Smooth muscle cell (in vitro differentiated cells): ENCODE measurements at regions not wholly inside any gene's neighbourhood (a gene's known extent, or its start where the extent isn't known, plus 50 kb on each side); places are given as distances from the start of the nearest gene placed in this dataset.

Experiments
- DNase-seq: peaks from one replicate; lab custom pipeline; 2025; ENCODE audit not compliant: unreplicated experiment; lab: John Stamatoyannopoulos, UW
- H2AFZ ChIP-seq: fragments of 200-600 bp; sonication (generic); 2 replicates; pipeline ENCODE4 v1.6.0; 2016; ENCODE audit warnings: antibody characterized with exemption, low read depth, mild to moderate bottlenecking
- H3F3A ChIP-seq: fragments of 200-600 bp; sonication (generic); 2 replicates; pipeline ENCODE4 v1.6.0; 2017; ENCODE audit warnings: antibody characterized with exemption, low read depth
- H3K27ac ChIP-seq: fragments of 200-600 bp; sonication (generic); 2 replicates; pipeline ENCODE4 v1.5.1; 2016; ENCODE audit warnings: low read depth, mild to moderate bottlenecking
- H3K27me3 ChIP-seq: fragments of 200-600 bp; sonication (generic); 2 replicates; pipeline ENCODE4 v1.6.1; 2016; ENCODE audit warnings: low read depth, mild to moderate bottlenecking
- H3K36me3 ChIP-seq: fragments of 200-600 bp; sonication (generic); 2 replicates; pipeline ENCODE4 v1.5.1; 2016; ENCODE audit warnings: low read depth
- H3K4me1 ChIP-seq: fragments of 200-600 bp; sonication (generic); 2 replicates; pipeline ENCODE4 v1.5.1; 2016; ENCODE audit warnings: low read depth
- H3K4me2 ChIP-seq: fragments of 200-600 bp; sonication (generic); 2 replicates; pipeline ENCODE4 v1.6.0; 2016; ENCODE audit warnings: mild to moderate bottlenecking
- H3K4me3 ChIP-seq: fragments of 200-600 bp; sonication (generic); 2 replicates; pipeline ENCODE4 v1.5.1; 2016; ENCODE audit warnings: mild to moderate bottlenecking
- H3K79me2 ChIP-seq: fragments of 200-600 bp; sonication (generic); 2 replicates; pipeline ENCODE4 v1.6.0; 2016; ENCODE audit warnings: low read depth, mild to moderate bottlenecking
- H3K9ac ChIP-seq: fragments of 200-600 bp; sonication (generic); 2 replicates; pipeline ENCODE4 v1.6.0; 2016; ENCODE audit warnings: low read depth
- H3K9me3 ChIP-seq: fragments of 200-600 bp; sonication (generic); replicated peaks from 2 replicates; pipeline ENCODE4 v1.5.1; 2016; ENCODE audit warnings: low read depth
- H4K20me1 ChIP-seq: fragments of 200-600 bp; sonication (generic); 2 replicates; pipeline ENCODE4 v1.6.0; 2016; ENCODE audit warnings: low read depth
- WGBS: methylation state at CpG from one replicate; pipeline ENCODE4 v1.1.7; 2016; ENCODE audit warnings: low lambda C conversion rate; 5-methylcytosine and 5-hydroxymethylcytosine counted together
- TF ChIP-seq, protein P1 (sequence below): fragments of 200-600 bp; sonication (generic); IDR thresholded peaks from 2 replicates; pipeline ENCODE4 v1.5.1; 2017; ENCODE audit warnings: borderline replicate concordance, mild to moderate bottlenecking, antibody characterized with exemption; ENCODE audit not compliant: insufficient read depth, poor library complexity, severe bottlenecking

DNA sequence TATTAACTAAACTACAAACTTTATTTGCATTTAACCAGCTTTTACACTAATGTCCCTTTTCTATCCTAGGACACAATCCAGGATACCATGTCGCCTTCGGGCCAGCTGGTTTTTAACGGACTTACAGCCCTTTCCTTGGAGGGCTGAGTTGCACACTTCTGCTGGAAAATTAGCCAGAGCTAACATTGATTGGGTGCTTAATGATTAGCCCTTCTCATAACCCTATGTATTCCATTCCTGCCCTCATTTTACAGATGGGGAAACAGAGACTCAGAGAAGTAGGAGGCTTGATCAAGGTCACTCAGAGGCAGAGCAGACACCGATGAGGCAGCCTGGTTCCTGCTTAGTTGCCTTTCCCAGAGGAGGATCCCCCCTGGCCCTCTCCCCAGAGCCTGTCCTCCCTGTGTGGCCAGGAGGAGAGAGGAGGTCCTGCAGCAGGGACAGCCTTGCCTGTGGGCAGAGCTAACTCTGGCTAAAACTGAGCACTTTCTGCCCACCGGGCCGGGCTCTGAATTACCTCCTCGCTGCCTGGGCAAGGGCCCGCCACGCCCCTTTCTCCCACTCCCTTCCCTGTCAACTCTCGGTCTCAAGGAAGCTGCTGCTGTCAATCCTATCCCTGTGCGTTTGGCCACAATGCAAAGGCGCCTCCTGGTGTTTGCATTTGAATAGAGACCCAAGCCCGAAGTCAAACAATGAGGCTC, 59.6 kb upstream of the PAX6 start:
- Histone ChIP-seq H3K4me1 (peaks cover 13% of the 10 kb centered on the region), H2AFZ (peak overlapping the region; percentile 7), H3K9ac (no peak overlapping the region), H3K27me3 (peaks cover 26% of the 10 kb centered on the region), H3K4me2 (peak overlapping the region; percentile 58), H3K79me2 (no peaks in the 10 kb centered on the region), H3K9me3 (no peaks in the 10 kb centered on the region), H3K4me3 (no peak overlapping the region), H3F3A (no peaks in the 10 kb centered on the region), H3K36me3 (no peaks in the 10 kb centered on the region), H3K27ac (no peak overlapping the region), H4K20me1 (no peaks in the 10 kb centered on the region)
- TF ChIP-seq, protein P1, sequence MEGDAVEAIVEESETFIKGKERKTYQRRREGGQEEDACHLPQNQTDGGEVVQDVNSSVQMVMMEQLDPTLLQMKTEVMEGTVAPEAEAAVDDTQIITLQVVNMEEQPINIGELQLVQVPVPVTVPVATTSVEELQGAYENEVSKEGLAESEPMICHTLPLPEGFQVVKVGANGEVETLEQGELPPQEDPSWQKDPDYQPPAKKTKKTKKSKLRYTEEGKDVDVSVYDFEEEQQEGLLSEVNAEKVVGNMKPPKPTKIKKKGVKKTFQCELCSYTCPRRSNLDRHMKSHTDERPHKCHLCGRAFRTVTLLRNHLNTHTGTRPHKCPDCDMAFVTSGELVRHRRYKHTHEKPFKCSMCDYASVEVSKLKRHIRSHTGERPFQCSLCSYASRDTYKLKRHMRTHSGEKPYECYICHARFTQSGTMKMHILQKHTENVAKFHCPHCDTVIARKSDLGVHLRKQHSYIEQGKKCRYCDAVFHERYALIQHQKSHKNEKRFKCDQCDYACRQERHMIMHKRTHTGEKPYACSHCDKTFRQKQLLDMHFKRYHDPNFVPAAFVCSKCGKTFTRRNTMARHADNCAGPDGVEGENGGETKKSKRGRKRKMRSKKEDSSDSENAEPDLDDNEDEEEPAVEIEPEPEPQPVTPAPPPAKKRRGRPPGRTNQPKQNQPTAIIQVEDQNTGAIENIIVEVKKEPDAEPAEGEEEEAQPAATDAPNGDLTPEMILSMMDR = peak; percentile 61
- DNase-seq = no peak
- WGBS = 18% methylated on average over 13 of the region's 13 CpGs

DNA sequence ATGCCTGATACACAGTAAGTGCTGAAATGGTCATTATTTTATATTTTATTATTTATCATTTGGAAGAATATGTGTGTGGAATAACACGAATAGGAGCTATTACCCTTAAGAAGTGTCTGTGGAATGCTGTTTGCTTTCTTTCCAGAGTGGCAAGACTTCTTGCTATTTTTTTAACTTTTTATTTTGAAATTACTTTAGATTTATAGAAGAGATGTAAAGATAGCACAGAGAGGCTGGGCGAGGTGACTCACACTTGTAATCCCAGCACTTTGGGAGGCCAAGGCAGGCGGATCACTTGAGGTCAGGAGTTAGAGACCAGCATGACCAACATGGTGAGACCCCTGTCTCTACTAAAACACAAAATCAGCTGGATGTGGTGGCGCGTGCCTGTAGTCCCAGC, 58.9 kb upstream of the PAX6 start:
- TF ChIP-seq, protein P1 = no peak
- WGBS = 87% methylated on average over 5 of the region's 5 CpGs
- no peak for DNase-seq

DNA sequence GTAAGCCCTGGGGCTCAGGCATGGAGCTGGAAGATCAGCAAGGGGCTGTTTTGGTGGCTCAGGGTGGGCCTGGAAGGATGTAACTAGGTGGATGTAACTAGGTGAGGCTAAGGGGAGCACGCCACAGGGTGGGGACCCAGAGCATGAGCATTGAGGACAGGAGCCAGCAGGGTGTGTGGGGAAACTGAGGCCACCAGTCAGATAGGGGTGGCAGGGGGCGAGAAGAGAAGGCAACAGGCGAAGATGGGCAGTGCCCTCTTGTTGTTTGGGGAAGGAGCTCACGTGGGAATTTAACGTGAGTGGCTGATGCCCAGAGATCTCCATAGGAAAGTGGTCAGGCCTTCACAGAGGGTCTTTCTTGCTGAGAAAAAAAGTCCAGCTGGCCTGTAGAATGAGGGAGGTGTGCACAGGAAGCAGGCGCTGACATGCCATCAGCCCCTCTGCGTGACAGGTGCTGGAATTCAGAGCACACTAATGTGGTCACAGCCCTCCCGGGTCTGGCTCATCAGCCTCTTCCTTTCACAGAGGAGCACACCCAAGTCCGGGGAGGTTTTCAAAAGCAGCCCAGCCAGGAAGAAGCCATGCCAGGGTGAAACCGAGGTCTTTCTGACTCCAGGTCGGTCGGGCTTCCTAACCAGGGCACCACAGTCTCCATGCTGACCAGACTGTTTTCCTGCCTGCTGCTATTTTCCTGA, 54.6 kb upstream of the PAX6 start:
- H3K4me2 ChIP-seq = no peak overlapping the region
- H3K79me2 ChIP-seq = no peaks in the 10 kb centered on the region
- no peak overlapping the region for H3K4me3 ChIP-seq
- H3K9ac ChIP-seq = no peak overlapping the region
- no peak for DNase-seq
- H3K27me3 ChIP-seq = peaks cover 8% of the 10 kb centered on the region
- H2AFZ ChIP-seq = no peak overlapping the region
- H3K36me3 ChIP-seq = no peaks in the 10 kb centered on the region
- H3K9me3 ChIP-seq = no peaks in the 10 kb centered on the region
- no peak overlapping the region for H3K27ac ChIP-seq
- no peaks in the 10 kb centered on the region for H4K20me1 ChIP-seq
- no peaks in the 10 kb centered on the region for H3F3A ChIP-seq
- no peaks in the 10 kb centered on the region for H3K4me1 ChIP-seq
- TF ChIP-seq, protein P1 = no peak
- WGBS = 88% methylated on average over 12 of the region's 12 CpGs

More for the DNA sequence above, 58.9 kb upstream of the PAX6 start:
- Histone ChIP-seq H3K4me2 (no peak overlapping the region), H3K4me3 (no peak overlapping the region), H3K36me3 (no peaks in the 10 kb centered on the region), H3K27ac (no peak overlapping the region), H3K9ac (no peak overlapping the region), H3F3A (no peaks in the 10 kb centered on the region), H4K20me1 (no peaks in the 10 kb centered on the region), H3K9me3 (no peaks in the 10 kb centered on the region), H3K4me1 (peaks cover 6% of the 10 kb centered on the region), H3K27me3 (peaks cover 26% of the 10 kb centered on the region), H3K79me2 (no peaks in the 10 kb centered on the region), H2AFZ (no peak overlapping the region)
